NCI-H1092 treated with DMSO at 0.1 percent for 48 hours (cell line): ENCODE measurements at regions not wholly inside any gene's neighbourhood (a gene's known extent, or its start where the extent isn't known, plus 50 kb on each side); places are given as distances from the start of the nearest gene placed in this dataset.
"Not testable (repeated sequence)": the region's sequence is repeated elsewhere in the genome, so short reads cannot be mapped to it uniquely, and the experiment has no call there.

Source experiments
- DNase-seq: peaks from one replicate; lab custom pipeline; 2025; lab: John Stamatoyannopoulos, UW

GRCh38 chr21:17397703-17398102 is 115.1 kb upstream of the CXADR start:
- no peak for DNase-seq

DNA sequence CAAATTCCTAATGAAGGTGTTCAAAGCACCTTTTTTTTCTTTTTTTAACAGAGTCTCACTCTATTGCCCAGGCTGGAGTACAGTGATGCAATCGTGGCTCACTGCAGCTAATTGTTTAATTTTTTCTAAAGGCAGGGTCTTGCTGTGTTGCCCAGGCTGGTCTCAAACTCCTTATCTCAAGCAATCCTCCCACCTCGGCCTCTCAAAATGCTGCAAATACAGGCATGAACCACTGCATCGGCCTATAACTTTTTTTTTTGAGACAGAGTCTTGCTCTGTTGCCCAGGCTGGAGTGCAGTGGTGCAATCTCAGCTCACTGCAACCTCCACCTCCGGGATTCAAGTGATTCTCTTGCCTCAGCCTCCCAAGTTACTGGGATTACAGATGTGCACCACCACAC is 113.9 kb upstream of the CXADR start:
- DNase-seq: not testable (repeated sequence)

- no peak for DNase-seq
These were observed 109.9 kb upstream of the CXADR start for GRCh38 chr21:17402937-17403336.

DNA sequence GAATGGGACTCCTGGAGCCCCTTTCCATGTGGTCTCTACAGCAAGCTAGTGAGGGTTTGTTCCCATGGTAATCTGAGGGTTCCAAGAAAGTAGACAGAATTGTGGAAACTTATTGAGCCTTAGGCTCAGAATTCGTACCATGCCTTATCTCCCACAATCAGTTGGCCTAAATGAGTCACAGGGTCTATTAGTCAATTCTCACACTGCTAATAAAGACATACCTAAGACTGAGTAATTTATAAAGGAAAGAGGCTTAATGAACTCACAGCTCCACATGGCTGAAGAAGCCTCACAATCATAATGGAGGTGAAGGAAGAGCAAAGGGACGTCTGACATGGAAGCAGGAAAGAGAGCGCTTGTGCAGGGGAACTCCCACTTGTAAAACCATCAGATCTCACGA is 106.6 kb upstream of the CXADR start:
- DNase-seq: no peak

DNA sequence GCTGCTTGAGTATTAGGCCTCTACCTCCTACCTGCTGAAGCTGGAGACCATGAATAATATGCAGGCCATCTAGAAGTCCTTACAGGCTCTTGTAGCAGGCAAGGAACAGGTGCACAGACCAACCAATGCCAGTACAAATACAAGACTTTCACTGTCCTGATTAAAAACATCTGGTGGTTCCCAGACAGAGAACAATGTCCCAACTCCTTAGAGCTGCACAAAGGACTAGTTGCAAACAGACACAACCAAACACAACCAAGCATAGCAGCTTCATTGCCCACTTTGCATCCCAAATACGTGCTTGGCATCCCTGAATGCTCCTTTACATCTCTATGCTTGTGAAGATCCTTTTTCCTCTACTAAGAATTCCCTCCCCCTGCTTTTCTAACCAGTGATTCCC is 98.1 kb upstream of the CXADR start:
- DNase-seq: peak; percentile 11

DNA sequence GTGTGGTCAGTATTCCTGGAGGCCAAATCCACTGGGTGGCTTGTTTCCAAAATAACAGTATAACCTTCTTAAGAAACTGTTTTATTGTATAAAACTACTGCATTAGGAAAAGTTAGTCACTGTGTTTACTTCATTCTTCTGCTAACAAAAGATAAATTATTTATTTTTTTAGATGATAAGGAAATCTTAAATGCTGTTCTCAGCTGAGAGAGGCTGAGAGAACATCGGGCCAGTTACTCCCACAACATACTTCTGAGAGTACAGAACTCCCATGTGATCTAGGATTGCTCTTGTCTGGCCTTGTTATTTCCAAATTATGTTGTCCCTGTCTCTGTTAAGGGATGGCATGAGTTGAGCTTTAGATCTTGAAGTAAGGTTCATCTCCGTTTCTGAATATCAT is 96.7 kb upstream of the CXADR start:
- DNase-seq: no peak

- DNase-seq: no peak
These were observed 89.9 kb upstream of the CXADR start for GRCh38 chr21:17422931-17423330.

GRCh38 chr21:17427157-17427556 is 85.7 kb upstream of the CXADR start:
- no peak for DNase-seq

DNA sequence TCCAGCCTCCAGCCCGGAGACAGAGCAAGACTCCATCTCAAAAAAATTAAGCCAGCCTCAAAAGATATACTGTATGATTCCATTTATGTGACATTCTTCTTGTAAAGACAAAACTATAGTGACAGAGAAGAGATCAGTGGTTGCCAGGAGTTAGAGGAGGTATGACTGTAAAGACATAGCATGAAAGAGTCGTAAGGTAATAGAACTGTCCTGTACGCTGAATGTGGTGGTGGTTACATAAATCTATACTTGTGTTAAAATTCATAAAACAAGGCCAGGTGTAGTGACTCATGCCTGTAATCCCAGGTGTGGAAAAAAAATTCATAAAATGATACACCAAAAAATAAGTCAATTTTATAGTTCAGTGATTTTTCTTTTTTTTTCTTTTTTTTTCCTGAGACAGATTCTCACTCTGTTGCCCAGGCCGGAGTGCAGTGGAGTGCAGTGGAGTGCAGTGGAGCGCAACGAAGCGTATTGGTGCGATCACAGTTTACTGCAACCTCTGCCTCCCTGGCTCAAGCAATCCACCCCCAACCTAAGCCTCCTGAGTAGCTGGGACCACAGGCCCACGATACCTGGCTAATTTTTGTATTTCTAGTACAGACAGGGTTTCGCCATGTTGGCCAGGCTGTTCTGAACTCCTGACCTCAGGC is 84.9 kb upstream of the CXADR start:
- no peak for DNase-seq

DNA sequence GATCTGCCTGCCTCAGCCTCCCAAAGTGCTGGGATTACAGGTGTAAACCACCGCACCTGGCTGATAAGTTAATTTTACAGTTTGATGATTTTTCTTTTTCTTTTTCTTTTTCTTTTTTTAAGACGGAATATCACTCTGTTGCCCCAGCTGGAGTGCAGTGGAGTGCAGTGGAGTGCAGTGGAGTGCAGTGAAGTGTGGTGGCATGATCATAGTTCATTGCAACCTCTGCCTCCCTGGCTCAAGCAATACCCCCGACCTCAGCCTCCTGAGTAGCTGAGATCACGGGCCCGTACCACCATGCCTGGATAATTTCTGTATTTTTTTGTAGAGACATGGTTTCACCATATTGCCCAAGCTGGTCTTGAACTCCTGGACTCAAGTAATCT is 84.4 kb upstream of the CXADR start:
- no peak for DNase-seq

DNA sequence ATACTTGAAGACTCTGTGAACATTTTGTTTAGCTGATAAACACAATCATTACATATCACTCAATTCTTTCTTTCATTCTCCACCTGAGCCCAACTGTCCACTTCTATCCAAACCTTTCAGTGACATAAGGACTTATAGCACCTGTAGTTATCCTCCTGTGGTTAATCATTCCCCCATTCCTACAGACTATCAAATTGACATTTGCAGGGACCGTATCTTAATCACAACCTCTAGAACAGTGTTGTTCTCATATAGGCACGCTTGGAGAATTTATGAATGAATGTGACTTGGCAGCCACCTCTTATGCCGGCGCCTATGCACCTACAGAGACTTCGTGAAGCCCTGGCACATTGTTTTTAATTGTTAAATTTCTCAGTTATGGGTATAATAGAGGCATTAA is 83.9 kb upstream of the CXADR start:
- no peak for DNase-seq

DNA sequence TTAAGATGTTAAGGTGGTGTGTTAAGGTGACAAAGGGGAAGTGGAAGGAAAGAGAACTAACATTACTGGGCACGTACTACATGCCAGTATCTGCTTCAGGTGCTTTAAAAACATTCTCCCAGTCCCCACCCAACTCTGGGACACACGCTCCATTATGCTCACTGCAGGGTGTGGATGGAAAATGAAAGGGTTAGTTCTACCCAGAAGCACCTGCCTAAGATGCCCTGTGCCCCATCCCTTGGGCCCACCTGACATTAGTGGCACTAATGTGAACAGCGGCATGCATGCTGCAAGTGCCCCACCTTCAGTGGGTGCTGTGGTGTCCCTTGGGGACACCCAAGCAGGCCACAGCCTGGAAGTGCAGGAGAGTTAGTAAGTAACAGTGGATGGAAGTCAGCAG is 82.9 kb upstream of the CXADR start:
- DNase-seq: no peak

- DNase-seq: no peak
These were observed 80.1 kb upstream of the CXADR start for GRCh38 chr21:17432732-17433057.

DNA sequence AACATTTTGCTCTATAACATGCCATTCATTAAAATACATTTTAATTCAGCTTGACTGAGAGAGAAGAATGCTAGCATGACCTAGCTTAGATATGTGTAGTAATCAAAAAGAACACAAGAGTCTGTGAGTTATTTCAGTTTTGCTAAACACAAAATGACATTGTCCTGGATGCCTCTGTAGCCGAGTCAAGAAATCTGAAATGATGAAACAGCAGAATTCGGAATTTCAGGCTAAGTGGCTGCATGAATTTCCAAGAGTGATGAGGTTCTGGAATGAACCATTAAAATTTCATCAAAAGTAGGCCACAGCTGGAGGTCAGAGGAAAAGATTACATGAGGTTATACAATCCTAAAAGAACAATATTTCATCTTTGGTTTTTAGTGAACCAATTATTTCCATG is 79.1 kb upstream of the CXADR start:
- no peak for DNase-seq

DNA sequence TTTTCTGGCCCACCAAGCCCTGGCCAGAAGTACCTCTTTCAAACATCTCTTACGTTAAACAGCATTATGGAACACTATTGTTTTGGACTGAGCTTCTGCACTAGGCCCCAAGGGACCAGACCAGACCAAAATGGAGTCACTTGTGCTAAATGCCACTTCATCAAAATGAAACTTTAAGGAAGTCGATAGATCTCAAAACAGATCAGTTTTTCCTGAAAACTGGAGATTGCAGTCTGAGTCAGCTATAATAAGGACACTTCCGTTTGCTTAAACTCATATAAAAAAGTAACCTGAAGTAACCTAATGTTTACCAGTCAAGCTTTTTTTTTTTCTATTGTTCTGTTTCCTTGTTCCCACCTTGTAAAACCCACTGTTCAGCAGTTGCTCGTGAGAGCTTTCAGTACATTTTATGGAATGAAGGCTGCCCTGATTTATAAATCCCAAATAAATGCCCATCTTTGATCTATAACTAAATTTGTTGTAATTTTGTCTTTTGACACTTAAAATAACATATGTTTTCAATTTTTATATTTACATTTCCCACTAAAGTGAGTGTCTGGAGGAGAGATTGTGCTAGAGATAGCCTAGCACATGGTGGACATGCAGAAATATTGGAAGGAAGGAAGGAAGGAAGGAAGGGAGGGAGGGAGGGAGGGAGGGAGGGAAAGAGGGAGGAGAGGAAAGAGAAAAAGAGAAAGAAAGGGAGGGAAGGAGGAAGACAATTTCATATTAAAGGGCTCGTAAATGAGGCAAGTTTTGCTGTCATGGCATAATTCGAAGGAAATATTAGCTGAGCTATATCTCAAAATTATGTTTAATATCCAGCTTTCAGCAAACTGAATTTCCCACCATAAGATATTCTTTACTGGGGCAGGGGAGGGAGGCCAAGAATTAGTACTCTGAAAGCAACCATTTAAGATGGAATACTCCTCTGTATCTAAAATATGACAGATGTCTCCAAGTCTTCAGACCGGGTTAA is 77.0 kb upstream of the CXADR start:
- no peak for DNase-seq

DNA sequence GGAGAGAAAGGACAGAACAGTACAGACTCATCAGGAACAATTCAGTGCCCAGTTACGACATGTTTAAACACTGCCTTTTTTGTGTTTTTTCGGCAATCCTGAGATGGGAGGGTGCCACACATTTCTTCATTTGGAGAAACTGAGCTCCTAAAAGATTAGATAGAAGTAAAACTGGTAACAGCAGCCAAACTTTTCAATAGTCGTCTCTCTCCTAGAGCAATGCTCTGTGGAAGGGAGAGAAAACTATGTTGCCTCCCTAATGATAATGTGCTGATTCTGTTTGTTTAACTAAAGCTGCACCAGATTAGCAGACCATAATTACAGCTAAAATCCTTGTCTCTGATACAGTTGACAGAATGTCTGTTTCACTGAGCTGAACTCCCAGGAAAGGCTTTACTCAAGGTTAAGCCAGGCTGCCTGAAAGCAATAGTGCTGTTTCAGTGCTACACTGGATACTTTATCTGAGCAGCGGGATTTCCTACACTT is 76.2 kb upstream of the CXADR start:
- no peak for DNase-seq

- DNase-seq: peak; percentile 69
These were observed 74.2 kb upstream of the CXADR start for GRCh38 chr21:17438635-17439034.

DNA sequence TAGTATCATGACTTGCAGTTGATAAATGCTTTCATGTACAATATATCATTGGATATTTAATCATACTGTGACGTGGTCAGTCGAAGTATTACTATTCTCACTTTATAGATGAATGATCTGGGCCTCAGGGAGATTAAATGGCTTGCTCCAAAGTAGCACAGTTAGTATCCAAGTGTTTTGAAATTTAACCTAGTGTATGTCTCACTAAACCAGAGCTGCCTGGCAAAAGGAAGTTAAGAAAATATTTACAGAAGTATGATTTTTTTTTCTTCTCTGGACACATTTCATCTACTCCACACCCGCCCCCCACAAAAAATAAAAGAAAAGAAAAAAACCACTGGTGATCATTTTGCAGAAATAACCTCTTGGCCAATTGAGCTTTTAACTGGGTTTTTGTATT is 71.9 kb upstream of the CXADR start:
- no peak for DNase-seq

GRCh38 chr21:17441370-17441769 is 71.5 kb upstream of the CXADR start:
- peak; percentile 80 for DNase-seq

GRCh38 chr21:17442165-17442564 is 70.7 kb upstream of the CXADR start:
- DNase-seq: no peak

- no peak for DNase-seq
These were observed 68.0 kb upstream of the CXADR start for GRCh38 chr21:17444828-17445227.

- DNase-seq: no peak
These were observed 66.1 kb upstream of the CXADR start for GRCh38 chr21:17446737-17447136.

DNA sequence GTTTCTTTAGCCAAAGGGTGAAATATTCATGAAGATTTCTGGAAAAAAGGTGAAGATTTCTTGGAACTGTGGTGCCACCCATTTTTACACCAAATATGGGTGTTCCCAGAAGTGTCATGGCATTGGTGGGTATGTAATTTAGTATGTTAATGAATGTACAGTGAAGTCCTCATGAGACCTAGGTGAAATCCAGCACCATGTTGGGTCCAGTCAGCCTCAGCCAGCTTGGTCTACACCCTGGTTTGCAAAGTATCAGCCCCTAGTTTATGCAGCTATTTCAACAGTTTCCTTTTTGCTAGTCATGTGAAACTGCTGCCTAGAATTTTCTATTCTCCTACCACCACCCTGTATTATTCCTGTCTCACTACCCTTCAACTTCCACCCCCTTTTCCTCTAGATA is 63.1 kb upstream of the CXADR start:
- DNase-seq: no peak
